Fibroblast of pulmonary artery (primary cell): ENCODE measurements at regions not wholly inside any gene's neighbourhood (a gene's known extent, or its start where the extent isn't known, plus 50 kb on each side); places are given as distances from the start of the nearest gene placed in this dataset.

Experiments
- DNase-seq: peaks from one replicate; pipeline ENCODE4 v3.0.0-alpha.2; 2010; ENCODE audit warnings: low read depth
- H3K4me3 ChIP-seq: replicated peaks from 2 replicates; pipeline ENCODE4 v1.5.1; 2011; ENCODE audit warnings: low read depth, mild to moderate bottlenecking, control low read depth, low read length, moderate library complexity
- CTCF ChIP-seq: IDR thresholded peaks from 2 replicates; pipeline ENCODE4 v1.5.1; 2011; ENCODE audit warnings: mild to moderate bottlenecking, control low read depth, low read length, inconsistent platforms; ENCODE audit errors: missing control alignments

- DNase-seq, result no peak
- TF ChIP-seq CTCF, result no peak
- H3K4me3 ChIP-seq, result no peak overlapping the region
Measured at GRCh38 chr17:77719806-77720205, 238.7 kb upstream of the TNRC6C start.

GRCh38 chr17:77720946-77721845 is 237.3 kb upstream of the TNRC6C start:
- H3K4me3 ChIP-seq, result no peak overlapping the region
- DNase-seq, result no peak
- TF ChIP-seq CTCF, result no peak

GRCh38 chr17:77721846-77722160 is 236.7 kb upstream of the TNRC6C start:
- no peak for TF ChIP-seq CTCF
- H3K4me3 ChIP-seq, result no peak overlapping the region
- no peak for DNase-seq

- H3K4me3 ChIP-seq, result no peak overlapping the region
- no peak for TF ChIP-seq CTCF
- no peak for DNase-seq
Measured at GRCh38 chr17:77722366-77722765, 236.1 kb upstream of the TNRC6C start.

GRCh38 chr17:77723071-77723908 is 235.2 kb upstream of the TNRC6C start:
- no peak for TF ChIP-seq CTCF
- H3K4me3 ChIP-seq, result no peak overlapping the region
- DNase-seq, result no peak

GRCh38 chr17:77723909-77724875 is 234.3 kb upstream of the TNRC6C start:
- H3K4me3 ChIP-seq, result no peak overlapping the region
- TF ChIP-seq CTCF, result no peak
- DNase-seq, result no peak
